Psoas muscle (tissue), 7 donors: ENCODE measurements at regions not wholly inside any gene's neighbourhood (a gene's known extent, or its start where the extent isn't known, plus 50 kb on each side); places are given as distances from the start of the nearest gene placed in this dataset.
A peak's percentile ranks its signal among the peaks of the same experiment; 100 is the strongest.

Source experiments
- ATAC-seq, 4 donors: fragments of 200-7000 bp; cut with Tn5 transposase; one replicate each; pipeline ENCODE4 v1.9.1; 2020; ENCODE audit warnings: moderate library complexity in 3 of 4, mild to moderate bottlenecking in 2 of 4
- DNase-seq, 2 donors: peaks; one replicate each; pipeline ENCODE4 v3.0.0-alpha.2; 2020
- H3K27ac ChIP-seq: fragments of 200-600 bp; one replicate; pipeline ENCODE4 v1.8.0; 2022
- H3K27me3 ChIP-seq, 3 donors: fragments of 200-600 bp in 1 of 3; one replicate each; pipeline versions ENCODE4 v1.6.1 to v1.8.0; 2013 to 2022; ENCODE audit warnings: low read length in 2 of 3, mild to moderate bottlenecking in 2 of 3, moderate library complexity in 1 of 3; ENCODE audit not compliant: insufficient read depth in 3 of 3
- H3K36me3 ChIP-seq, 2 donors: fragments of 200-600 bp in 1 of 2; one replicate each; pipeline versions ENCODE4 v1.6.1 to v1.8.0; 2013 to 2022; ENCODE audit warnings: low read depth in 1 of 2, mild to moderate bottlenecking in 1 of 2, moderate library complexity in 1 of 2; ENCODE audit not compliant: insufficient read depth in 1 of 2
- H3K4me1 ChIP-seq: fragments of 200-600 bp; one replicate; pipeline ENCODE4 v1.8.0; 2022
- H3K4me3 ChIP-seq: fragments of 200-600 bp; one replicate; pipeline ENCODE4 v1.8.0; 2022; ENCODE audit warnings: mild to moderate bottlenecking
- H3K9me3 ChIP-seq: fragments of 200-600 bp; one replicate; pipeline ENCODE4 v1.8.0; 2022
- CTCF ChIP-seq: fragments of 200-600 bp; IDR thresholded peaks from one replicate; pipeline ENCODE4 v1.8.0; 2022; ENCODE audit warnings: antibody characterized with exemption
- WGBS, 3 donors: extraction: QIAGEN DNeasy Blood & Tissue Kit; methylation state at CpG; one replicate each; pipeline versions ENCODE4 v1.1.6 to v1.1.7; 2013; 5-methylcytosine and 5-hydroxymethylcytosine counted together
- intact Hi-C, 2 donors: fragments of 100-400 bp; cut with DNase I; formaldehyde crosslinking; loops; one replicate each; pipeline versions ENCODE4 v1.11.0 to v1.14.2; 2022
- donor health status: healthy with polysubstance abuse.
- donor health status: DM: no; HTN: no; CAD: no; lungs with moderate emphysema.
- donor health status: Bipolar disorder and iron deficiency.
- donor health status: healthy.
- donor health status: DM: yes; HTN: yes; CAD: no.
- donor health status: DM: no; HTN: no; CAD: no.
- donor health status: DM: yes; HTN: yes; CAD: no.

DNA sequence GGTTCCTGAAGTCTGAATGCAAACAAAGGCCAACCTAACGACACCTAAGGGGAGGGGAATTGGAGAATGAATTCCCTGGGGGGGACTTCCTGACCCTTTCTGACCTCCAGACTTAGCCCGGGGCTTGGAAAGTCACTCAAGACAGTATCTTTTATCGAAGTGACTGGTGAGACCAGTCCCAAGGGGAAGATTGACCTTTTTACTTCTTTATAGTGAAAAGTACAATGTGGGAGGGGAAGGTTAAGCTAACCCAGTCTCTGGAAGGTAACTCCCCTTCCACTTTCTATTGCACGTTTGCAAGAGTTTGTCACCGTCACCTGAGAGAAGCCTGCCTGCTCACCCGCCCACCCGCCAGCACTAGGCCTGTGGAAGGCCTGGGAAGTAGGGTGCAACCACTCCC lies 111.9 kb downstream of the EFNB2 start:
- Histone ChIP-seq H3K27ac (no peak overlapping the region), H3K4me1 (no peaks in the 10 kb centered on the region), H3K9me3 (no peaks in the 10 kb centered on the region), H3K36me3 (no peaks in the 10 kb centered on the region), H3K27me3 (peaks cover 0 to 2% (median 0%) of the 10 kb centered on the region in 3 donors), H3K4me3 (no peak overlapping the region)
- DNase-seq (no peak), ATAC-seq (no peak)
- WGBS, 3 donors: 67 to 68% (median 67%) methylated on average over 7 of the region's 7 CpGs
- intact Hi-C loops: no loop called here
- no peak for TF ChIP-seq CTCF

DNA sequence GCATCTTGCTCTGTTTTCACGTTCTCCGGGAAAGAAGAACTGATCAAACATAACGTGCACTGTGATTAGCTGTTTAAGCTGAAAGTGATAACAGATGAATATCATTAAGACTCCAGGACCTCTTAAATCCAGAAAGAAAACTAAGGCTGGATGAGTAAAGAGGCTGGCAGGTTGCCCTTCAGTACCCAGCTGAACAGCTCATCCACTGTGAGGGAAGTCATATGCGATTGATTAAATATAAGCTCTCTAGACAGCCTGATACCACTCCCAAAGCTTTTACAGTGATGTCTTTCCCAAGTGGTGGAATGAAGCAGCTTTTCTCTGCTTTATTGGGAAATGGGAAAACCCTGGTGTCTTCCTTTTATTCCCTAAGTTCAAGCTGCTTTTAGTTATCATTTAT lies 116.9 kb downstream of the EFNB2 start:
- TF ChIP-seq CTCF: no peak
- H3K4me1 ChIP-seq: no peaks in the 10 kb centered on the region
- H3K4me3 ChIP-seq: no peak overlapping the region
- intact Hi-C loops: no loop called here
- no peaks in the 10 kb centered on the region for H3K36me3 ChIP-seq
- ATAC-seq: no peak
- peaks cover 0 to 2% (median 0%) of the 10 kb centered on the region in 3 donors for H3K27me3 ChIP-seq
- no peak overlapping the region for H3K27ac ChIP-seq
- no peak for DNase-seq
- WGBS, 3 donors: 64 to 74% (median 68%) methylated on average over 4 of the region's 4 CpGs
- H3K9me3 ChIP-seq: no peaks in the 10 kb centered on the region

DNA sequence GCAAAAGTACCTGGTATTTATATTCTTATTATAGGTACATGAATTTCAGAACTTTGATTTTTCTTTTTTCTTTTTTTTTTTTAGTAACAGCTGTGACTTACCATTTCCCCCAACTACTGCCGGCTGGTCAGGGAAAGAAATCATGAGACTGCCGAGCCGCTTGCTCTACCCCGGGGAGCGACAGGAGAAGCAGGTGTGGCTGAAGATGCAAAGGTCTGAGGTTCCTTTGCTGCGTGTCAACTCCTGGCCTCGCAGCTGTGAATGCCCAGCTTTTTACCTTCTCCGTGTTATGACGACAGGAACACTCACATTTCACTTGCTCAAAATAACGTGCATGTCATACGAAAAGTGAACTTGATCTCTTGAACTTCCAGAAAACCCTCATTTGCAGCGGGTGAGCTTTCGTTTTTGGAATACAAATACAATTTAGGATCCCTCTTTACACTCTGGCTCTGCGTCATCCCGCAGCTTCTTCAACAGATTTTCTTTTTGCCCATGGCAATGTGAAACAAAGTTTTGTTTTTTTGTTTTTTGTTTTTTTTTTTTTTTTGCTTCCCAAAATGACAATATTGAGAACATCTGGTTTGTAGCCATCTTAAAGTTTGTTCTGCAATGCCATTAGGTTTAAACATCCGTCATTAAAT lies 117.9 kb downstream of the EFNB2 start:
- 17 to 27% (median 22%) methylated on average over 16 of the region's 16 CpGs for WGBS, 3 donors
- H3K36me3 ChIP-seq: no peaks in the 10 kb centered on the region
- TF ChIP-seq CTCF: no peak
- H3K4me1 ChIP-seq: no peaks in the 10 kb centered on the region
- DNase-seq (no peak), ATAC-seq (peak in 2 of 4 donors; percentile 42 to 53)
- no peak overlapping the region for H3K27ac ChIP-seq
- intact Hi-C loops: no loop called here
- peak overlapping the region; percentile 45 for H3K4me3 ChIP-seq
- H3K27me3 ChIP-seq: no peaks in the 10 kb centered on the region
- H3K9me3 ChIP-seq: no peaks in the 10 kb centered on the region

DNA sequence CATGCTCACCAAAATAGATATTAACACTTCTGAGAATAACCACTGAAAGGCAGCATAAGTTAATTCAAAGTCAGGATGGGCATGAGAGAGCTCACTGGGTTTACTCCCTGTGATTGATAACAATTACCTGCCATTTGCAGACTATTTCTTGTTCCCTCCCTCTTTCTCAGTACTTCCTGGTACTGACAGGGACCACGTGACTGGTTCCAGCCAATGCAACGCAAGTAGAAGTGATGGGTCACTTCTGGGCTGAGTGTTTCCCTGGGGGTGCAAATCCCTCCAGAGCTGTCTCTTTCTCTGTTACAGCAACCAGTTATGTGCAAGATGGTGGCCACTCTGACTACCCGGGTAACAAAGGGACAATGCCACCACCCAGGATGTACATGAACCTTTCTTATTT lies 118.8 kb downstream of the EFNB2 start:
- Histone ChIP-seq H3K27ac (no peak overlapping the region), H3K27me3 (no peaks in the 10 kb centered on the region), H3K4me1 (no peaks in the 10 kb centered on the region), H3K9me3 (no peaks in the 10 kb centered on the region), H3K36me3 (no peaks in the 10 kb centered on the region), H3K4me3 (no peak overlapping the region)
- no peak for TF ChIP-seq CTCF
- DNase-seq: no peak
- no peak for ATAC-seq
- 92 to 96% (median 92%) methylated on average over 3 of the region's 3 CpGs for WGBS, 3 donors
- intact Hi-C loops: no loop called here

DNA sequence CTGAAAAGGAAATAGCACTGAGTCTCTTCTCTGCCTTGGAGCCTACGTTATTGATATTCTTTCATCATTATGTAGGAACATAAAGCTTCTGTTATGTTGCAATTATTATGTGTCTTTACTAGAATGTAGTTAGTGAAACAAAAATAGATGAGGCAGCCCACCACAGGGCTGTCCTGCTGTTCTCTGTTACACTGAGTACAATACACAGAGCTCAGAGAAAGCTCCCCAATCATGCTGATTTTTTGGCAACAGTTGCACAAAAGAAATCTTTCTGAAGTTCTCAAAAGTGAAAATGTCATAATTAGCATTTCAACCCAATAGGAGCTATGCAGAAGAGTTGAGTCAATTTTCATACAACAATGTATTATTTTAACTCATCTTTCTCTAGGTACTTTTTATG lies 119.5 kb downstream of the EFNB2 start:
- H3K4me3 ChIP-seq: no peak overlapping the region
- TF ChIP-seq CTCF: no peak
- H3K36me3 ChIP-seq: no peaks in the 10 kb centered on the region
- no peaks in the 10 kb centered on the region for H3K27me3 ChIP-seq
- intact Hi-C loops: no loop called here
- 55 to 73% (median 57%) methylated on average over 1 of the region's 1 CpG for WGBS, 3 donors
- H3K9me3 ChIP-seq: no peaks in the 10 kb centered on the region
- H3K4me1 ChIP-seq: no peaks in the 10 kb centered on the region
- no peak for ATAC-seq
- H3K27ac ChIP-seq: no peak overlapping the region
- DNase-seq: no peak
